Mesenchymal stem cell (in vitro differentiated cells and primary cell): ENCODE measurements at regions not wholly inside any gene's neighbourhood (a gene's known extent, or its start where the extent isn't known, plus 50 kb on each side); places are given as distances from the start of the nearest gene placed in this dataset.
"Not testable (repeated sequence)": the region's sequence is repeated elsewhere in the genome, so short reads cannot be mapped to it uniquely, and the experiment has no call there.

Experiments used
- DNase-seq: peaks from one replicate; pipeline ENCODE4 v3.0.0-alpha.2; 2013
- H2AFZ ChIP-seq: one replicate; pipeline ENCODE4 v1.6.1; 2013; ENCODE audit warnings: low read depth, mild to moderate bottlenecking, control low read depth, inconsistent platforms, low read length, moderate library complexity
- H2AK5ac ChIP-seq: 2 replicates; pipeline ENCODE4 v1.6.1; 2013; ENCODE audit warnings: low read length, moderate library complexity, mild to moderate bottlenecking, inconsistent platforms; ENCODE audit not compliant: severe bottlenecking
- H2BK120ac ChIP-seq: one replicate; pipeline ENCODE4 v1.6.1; 2013; ENCODE audit warnings: low read depth, mild to moderate bottlenecking, inconsistent platforms, low read length, moderate library complexity
- H2BK12ac ChIP-seq, 2 experiments: one replicate each; pipeline ENCODE4 v1.6.1; 2013; ENCODE audit warnings: inconsistent platforms in 2 of 2, low read length in 2 of 2, mild to moderate bottlenecking in 2 of 2, moderate library complexity in 2 of 2, control low read depth in 1 of 2
- H2BK15ac ChIP-seq: one replicate; pipeline ENCODE4 v1.6.1; 2013; ENCODE audit warnings: mild to moderate bottlenecking, low read depth, inconsistent platforms; ENCODE audit not compliant: poor library complexity, severe bottlenecking
- H2BK5ac ChIP-seq: 2 replicates; pipeline ENCODE4 v1.6.1; 2013; ENCODE audit warnings: low read depth, mild to moderate bottlenecking, low read length, control low read depth, inconsistent platforms; ENCODE audit not compliant: poor library complexity, severe bottlenecking
- H3K14ac ChIP-seq, 2 experiments: one replicate each; pipeline ENCODE4 v1.6.1; 2013; ENCODE audit warnings: inconsistent platforms in 2 of 2, low read length in 2 of 2, control low read depth in 1 of 2, mild to moderate bottlenecking in 1 of 2, moderate library complexity in 1 of 2
- H3K18ac ChIP-seq, 2 experiments: one replicate each; pipeline ENCODE4 v1.6.1; 2013; ENCODE audit warnings: inconsistent platforms in 2 of 2, low read length in 2 of 2, control low read depth in 1 of 2, low read depth in 1 of 2, mild to moderate bottlenecking in 1 of 2
- H3K23ac ChIP-seq, 2 experiments: one replicate each; pipeline ENCODE4 v1.6.1; 2013; ENCODE audit warnings: inconsistent platforms in 2 of 2, low read length in 2 of 2, mild to moderate bottlenecking in 2 of 2, moderate library complexity in 2 of 2, control low read depth in 1 of 2
- H3K27ac ChIP-seq: 2 replicates; pipeline ENCODE4 v1.5.1; 2013; ENCODE audit warnings: mild to moderate bottlenecking, moderate library complexity, low read length, control low read depth, inconsistent platforms; ENCODE audit not compliant: poor library complexity, severe bottlenecking
- H3K27me3 ChIP-seq, 2 experiments: 2 replicates each; pipeline versions ENCODE4 v1.6.1 to v1.7.0; 2013; ENCODE audit warnings: low read length in 2 of 2, mild to moderate bottlenecking in 2 of 2, moderate library complexity in 2 of 2, control low read depth in 1 of 2, inconsistent platforms in 1 of 2; ENCODE audit not compliant: control insufficient read depth in 1 of 2, insufficient read depth in 1 of 2
- H3K36me3 ChIP-seq, 2 experiments: 2 replicates each; pipeline versions ENCODE4 v1.6.1 to v1.7.0; 2013; ENCODE audit warnings: low read length in 2 of 2, control low read depth in 1 of 2, inconsistent platforms in 1 of 2, low read depth in 1 of 2, mild to moderate bottlenecking in 1 of 2; ENCODE audit not compliant: insufficient read depth in 2 of 2, control insufficient read depth in 1 of 2
- H3K4ac ChIP-seq, 2 experiments: one replicate each; pipeline ENCODE4 v1.6.1; 2013; ENCODE audit warnings: inconsistent platforms in 2 of 2, low read length in 2 of 2, mild to moderate bottlenecking in 2 of 2, moderate library complexity in 2 of 2, control low read depth in 1 of 2, low read depth in 1 of 2
- H3K4me1 ChIP-seq: 2 replicates; pipeline ENCODE4 v1.6.1; 2013; ENCODE audit warnings: low read depth, low read length, control low read depth; ENCODE audit not compliant: control insufficient read depth, insufficient read depth
- H3K4me2 ChIP-seq: 2 replicates; pipeline ENCODE4 v1.6.1; 2013; ENCODE audit warnings: low read length, mild to moderate bottlenecking, inconsistent platforms; ENCODE audit not compliant: poor library complexity, severe bottlenecking
- H3K4me3 ChIP-seq, 2 experiments: 2 replicates each; pipeline versions ENCODE4 v1.5.1 to v1.7.0; 2013; ENCODE audit warnings: low read length in 2 of 2, mild to moderate bottlenecking in 2 of 2, control low read depth in 1 of 2, low read depth in 1 of 2; ENCODE audit not compliant: insufficient read depth in 1 of 2
- H3K79me1 ChIP-seq: replicated peaks from 2 replicates; pipeline ENCODE4 v1.6.1; 2013; ENCODE audit warnings: mild to moderate bottlenecking, control low read depth, low read length, inconsistent platforms; ENCODE audit not compliant: poor library complexity, severe bottlenecking
- H3K9ac ChIP-seq: 2 replicates; pipeline ENCODE4 v1.7.0; 2013; ENCODE audit warnings: mild to moderate bottlenecking, low read length, moderate library complexity
- H3K9me3 ChIP-seq: 2 replicates; pipeline ENCODE4 v1.7.0; 2013; ENCODE audit warnings: mild to moderate bottlenecking, low read length; ENCODE audit not compliant: control insufficient read depth
- H4K8ac ChIP-seq: one replicate; pipeline ENCODE4 v1.6.1; 2013; ENCODE audit warnings: inconsistent platforms, mild to moderate bottlenecking, low read length, moderate library complexity
- H4K91ac ChIP-seq: one replicate; pipeline ENCODE4 v1.6.1; 2013; ENCODE audit warnings: mild to moderate bottlenecking, low read length, inconsistent platforms
- WGBS: methylation state at CpG from one replicate; pipeline ENCODE4 v1.1.7; 2013; ENCODE audit warnings: mixed read lengths; 5-methylcytosine and 5-hydroxymethylcytosine counted together

DNA sequence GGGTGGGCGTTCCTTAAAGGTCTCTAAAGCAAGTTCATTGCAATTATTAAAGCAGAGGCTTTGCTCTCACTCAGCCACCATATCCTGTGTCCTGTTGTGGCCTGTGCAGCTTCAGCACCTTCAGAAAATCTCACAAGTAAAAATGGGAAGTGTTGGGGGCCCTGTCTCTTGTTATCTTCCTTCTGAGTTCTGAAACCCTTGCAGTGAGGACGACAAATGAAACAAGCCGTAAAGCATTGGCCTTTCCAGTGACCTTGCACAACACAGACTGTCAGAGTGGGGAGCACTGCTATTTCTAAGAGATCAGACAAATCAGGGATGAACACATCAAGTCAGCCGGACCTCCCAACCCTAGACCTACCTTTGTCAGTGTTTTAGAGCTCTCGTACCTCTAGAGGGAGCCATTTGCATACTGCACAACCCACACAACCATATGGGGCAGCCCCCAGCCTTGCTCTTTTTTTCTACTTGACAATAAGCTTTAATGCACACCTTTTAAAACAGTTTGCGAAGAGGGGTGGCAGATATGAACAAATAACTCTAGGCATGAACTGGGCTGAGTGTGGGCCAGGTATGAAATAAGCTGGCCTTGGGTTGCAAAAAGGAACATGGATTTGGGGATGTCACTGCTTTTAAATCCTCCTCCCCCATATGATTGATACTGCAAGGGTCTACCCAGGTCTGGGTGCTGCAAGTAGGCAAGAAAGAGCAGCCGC is 89.8 kb downstream of the KATNIP start:
- Histone ChIP-seq H4K8ac (peak overlapping the region; percentile 45), H3K9me3 (no peaks in the 10 kb centered on the region), H3K23ac (no peak overlapping the region), H3K14ac (no peak overlapping the region), H2AK5ac (no peak overlapping the region), H3K4me3 (no peak overlapping the region), H2BK12ac (no peak overlapping the region), H3K4ac (peak overlapping the region in 1 of 2 experiments; percentile 10), H2BK120ac (no peak overlapping the region), H2BK15ac (no peak overlapping the region), H2AFZ (no peak overlapping the region), H3K4me2 (no peak overlapping the region), H3K9ac (no peak overlapping the region), H3K79me1 (peaks cover 3% of the 10 kb centered on the region), H3K18ac (no peak overlapping the region), H3K27ac (no peak overlapping the region), H3K4me1 (peaks cover 10% of the 10 kb centered on the region), H3K27me3 (no peaks in the 10 kb centered on the region), H3K36me3 (peaks cover 4 to 23% of the 10 kb centered on the region in 2 experiments), H4K91ac (no peak overlapping the region), H2BK5ac (no peak overlapping the region)
- WGBS, result 49% methylated on average over 7 of the region's 7 CpGs
- DNase-seq, result peak; percentile 57

- 72% methylated on average over 5 of the region's 6 CpGs for WGBS
Measured at GRCh38 chr16:27640277-27640600, 90.3 kb downstream of the KATNIP start.

GRCh38 chr16:27641260-27641659 is 91.3 kb downstream of the KATNIP start:
- no peak for DNase-seq
- Histone ChIP-seq H3K36me3 (peaks cover 4 to 31% of the 10 kb centered on the region in 2 experiments), H3K18ac (no peak overlapping the region), H3K4me2 (no peak overlapping the region), H4K91ac (no peak overlapping the region), H3K4ac (no peak overlapping the region), H4K8ac (no peak overlapping the region), H2BK12ac (no peak overlapping the region), H3K9me3 (no peaks in the 10 kb centered on the region), H2AK5ac (no peak overlapping the region), H3K4me1 (peaks cover 8% of the 10 kb centered on the region), H3K27me3 (no peaks in the 10 kb centered on the region), H3K23ac (no peak overlapping the region), H3K27ac (no peak overlapping the region), H2AFZ (no peak overlapping the region), H3K4me3 (no peak overlapping the region), H2BK15ac (no peak overlapping the region), H2BK120ac (no peak overlapping the region), H3K14ac (no peak overlapping the region), H2BK5ac (no peak overlapping the region), H3K9ac (no peak overlapping the region), H3K79me1 (peaks cover 3% of the 10 kb centered on the region)
- WGBS, result 95% methylated on average over 9 of the region's 9 CpGs

More at GRCh38 chr16:27640277-27640600, 90.3 kb downstream of the KATNIP start:
- no peaks in the 10 kb centered on the region for H3K9me3 ChIP-seq
- no peak overlapping the region for H2BK120ac ChIP-seq
- DNase-seq, result no peak
- H3K4ac ChIP-seq, result peak overlapping the region in 1 of 2 experiments; percentile 13
- no peak overlapping the region for H2BK5ac ChIP-seq
- no peak overlapping the region for H3K23ac ChIP-seq
- H3K18ac ChIP-seq, result no peak overlapping the region
- peaks cover 10% of the 10 kb centered on the region for H3K4me1 ChIP-seq
- H2BK12ac ChIP-seq, result no peak overlapping the region
- H3K4me3 ChIP-seq, result no peak overlapping the region
- H2AFZ ChIP-seq, result no peak overlapping the region
- no peak overlapping the region for H3K14ac ChIP-seq
- no peak overlapping the region for H3K27ac ChIP-seq
- H4K91ac ChIP-seq, result no peak overlapping the region
- H3K79me1 ChIP-seq, result peaks cover 3% of the 10 kb centered on the region
- no peaks in the 10 kb centered on the region for H3K27me3 ChIP-seq
- H3K9ac ChIP-seq, result no peak overlapping the region
- H2BK15ac ChIP-seq, result no peak overlapping the region
- peak overlapping the region; percentile 45 for H4K8ac ChIP-seq
- no peak overlapping the region for H3K4me2 ChIP-seq
- H2AK5ac ChIP-seq, result no peak overlapping the region
- peaks cover 4 to 28% of the 10 kb centered on the region in 2 experiments for H3K36me3 ChIP-seq

DNA sequence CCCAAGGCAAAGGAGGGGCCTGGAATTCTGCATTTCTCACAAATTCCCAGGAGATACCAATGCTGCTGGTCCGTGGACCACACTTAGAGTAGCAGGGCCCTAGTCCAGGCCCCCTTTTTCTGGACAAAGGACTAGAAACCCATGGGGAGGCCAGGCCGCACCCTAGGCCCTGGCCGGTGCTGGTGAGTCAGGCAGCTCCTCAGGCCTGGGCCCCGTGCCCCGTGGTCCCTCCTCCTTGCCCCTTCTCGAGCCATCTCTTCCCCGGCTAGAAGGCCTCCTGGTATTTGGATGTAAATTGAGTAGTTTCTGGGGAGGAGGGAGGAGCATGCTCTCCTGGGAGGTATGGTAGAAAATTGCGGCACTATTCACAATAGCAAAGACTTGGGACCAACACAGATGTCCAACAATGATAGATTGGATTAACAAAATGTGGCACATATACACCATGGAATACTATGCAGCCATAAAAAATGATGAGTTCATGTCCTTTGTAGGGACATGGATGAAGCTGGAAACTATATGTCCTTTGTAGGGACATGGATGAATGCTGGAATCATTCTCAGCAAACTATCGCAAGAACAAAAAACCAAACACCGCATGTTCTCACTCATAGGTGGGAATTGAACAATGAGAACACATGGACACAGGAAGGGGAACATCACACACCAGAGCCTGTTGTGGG is 91.9 kb downstream of the KATNIP start:
- not testable (repeated sequence) for H3K27ac ChIP-seq, H2AK5ac ChIP-seq, H3K4me3 ChIP-seq, H2BK5ac ChIP-seq, H3K27me3 ChIP-seq, H2BK120ac ChIP-seq, H3K79me1 ChIP-seq, H4K91ac ChIP-seq, H4K8ac ChIP-seq, H3K4me1 ChIP-seq, H3K18ac ChIP-seq, H3K9me3 ChIP-seq, H3K14ac ChIP-seq, H3K4ac ChIP-seq, H3K9ac ChIP-seq, H2BK12ac ChIP-seq, H3K4me2 ChIP-seq, H3K23ac ChIP-seq, H2AFZ ChIP-seq, DNase-seq, H2BK15ac ChIP-seq
- WGBS, result 92% methylated on average over 5 of the region's 10 CpGs
- H3K36me3 ChIP-seq, result peaks cover 4 to 26% of the 10 kb centered on the region in 2 experiments
